NCI-H2081 (cell line): ENCODE measurements at regions not wholly inside any gene's neighbourhood (a gene's known extent, or its start where the extent isn't known, plus 50 kb on each side); places are given as distances from the start of the nearest gene placed in this dataset.
A peak's percentile ranks its signal among the peaks of the same experiment; 100 is the strongest.
"Not testable (repeated sequence)": the region's sequence is repeated elsewhere in the genome, so short reads cannot be mapped to it uniquely, and the experiment has no call there.

Experiments
- DNase-seq, 2 experiments: peaks; one replicate each; lab custom pipeline; 2025; lab: John Stamatoyannopoulos, UW

DNA sequence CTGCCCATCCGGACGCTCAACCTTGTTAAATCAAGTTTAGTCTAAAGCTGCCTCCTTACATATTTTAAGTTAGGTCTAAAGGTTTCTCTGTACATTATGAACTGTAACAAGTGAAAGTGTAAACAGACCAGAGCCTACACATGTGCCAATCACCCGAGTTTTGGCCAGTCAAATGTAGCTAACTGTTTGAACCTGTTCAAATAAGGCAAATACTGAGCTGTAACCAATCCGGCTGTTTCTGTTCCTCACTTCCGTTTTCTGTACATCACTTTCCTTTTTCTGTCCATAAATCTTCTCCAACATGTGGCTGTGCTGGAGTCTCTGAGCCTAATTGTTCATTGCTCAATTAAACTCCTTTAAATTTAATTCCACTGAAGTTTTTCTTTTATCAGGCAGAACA, 113.3 kb upstream of the SHISA3 start:
- no peak for DNase-seq

DNA sequence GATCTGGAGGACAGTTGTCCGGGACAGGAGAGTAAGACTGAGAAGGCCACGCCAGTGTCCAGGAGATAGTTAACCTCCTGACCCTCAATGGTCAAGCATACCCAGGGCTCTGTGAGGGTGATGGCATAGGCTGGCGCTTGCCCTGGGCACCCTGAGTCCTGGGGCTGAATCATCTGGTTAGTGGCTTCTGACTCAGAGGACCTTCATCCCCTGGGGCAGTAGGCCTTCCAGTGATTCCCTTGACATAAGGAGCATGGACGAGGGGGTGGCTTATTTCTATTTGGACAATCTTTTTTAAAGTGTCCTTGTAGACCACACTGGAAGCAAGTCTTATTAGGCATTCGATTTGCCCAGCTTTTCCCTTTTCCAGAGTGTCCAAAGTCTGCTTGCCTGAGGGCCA, 108.4 kb upstream of the SHISA3 start:
- not testable (repeated sequence) for DNase-seq

DNA sequence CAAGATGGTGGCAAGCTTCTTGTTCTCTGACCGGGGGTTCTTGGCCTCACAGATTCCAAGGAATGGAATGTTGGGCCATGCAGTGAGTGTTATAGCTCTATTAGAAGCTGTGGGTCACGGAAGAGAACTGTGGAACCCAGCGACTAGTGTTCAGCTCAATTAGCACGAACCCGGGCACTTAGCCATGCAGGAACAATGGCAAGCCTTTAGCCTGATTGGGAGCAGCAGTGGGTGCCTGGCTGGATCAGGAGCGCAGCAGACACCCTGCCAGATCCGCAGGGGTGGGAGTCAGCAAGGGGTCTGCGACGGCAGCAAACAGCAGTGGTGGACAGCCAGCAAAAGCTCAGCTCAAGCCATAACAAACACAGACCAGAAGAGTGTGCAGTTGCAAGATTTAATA, 105.1 kb upstream of the SHISA3 start:
- DNase-seq, result not testable (repeated sequence)

DNA sequence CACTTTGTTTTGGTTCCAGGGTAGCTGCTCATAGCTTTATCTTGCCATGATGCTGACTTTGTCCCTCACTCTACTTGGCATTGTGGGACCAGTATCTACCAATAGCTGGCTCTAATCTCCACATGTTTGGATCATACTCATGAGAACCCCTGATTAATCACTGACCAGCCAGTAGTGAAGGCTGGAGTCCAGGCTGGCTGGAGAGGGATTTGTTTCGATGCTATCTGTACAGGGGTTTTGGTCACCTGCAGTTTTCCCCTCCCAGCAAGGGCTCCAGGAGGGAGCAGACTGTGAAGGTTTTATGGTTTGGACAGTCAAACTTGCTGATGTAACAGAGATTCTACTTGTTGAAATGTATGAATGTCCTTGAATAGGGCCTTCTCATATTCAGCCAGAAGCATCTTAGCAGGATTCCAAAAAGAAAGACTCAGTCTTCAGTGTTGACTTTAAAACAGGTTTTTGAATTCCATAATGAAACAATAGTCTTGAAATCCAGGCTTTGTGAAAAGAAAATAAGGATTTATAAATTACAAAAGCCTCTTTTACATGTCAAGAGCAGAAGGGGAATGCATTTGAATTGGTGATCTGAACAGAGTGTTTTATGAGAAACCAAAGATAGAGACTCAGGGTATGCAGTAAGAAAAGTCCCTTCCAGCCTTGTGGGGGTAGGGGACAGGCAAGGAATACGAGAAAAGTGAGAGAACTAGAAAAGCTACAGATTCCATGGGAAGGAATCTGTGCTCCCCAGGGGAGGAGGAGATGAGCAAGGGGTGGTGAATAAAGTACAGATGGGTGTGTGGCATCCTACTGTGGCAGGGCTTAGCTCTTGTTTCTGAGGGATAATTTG, 103.1 kb upstream of the SHISA3 start:
- DNase-seq, result no peak

DNA sequence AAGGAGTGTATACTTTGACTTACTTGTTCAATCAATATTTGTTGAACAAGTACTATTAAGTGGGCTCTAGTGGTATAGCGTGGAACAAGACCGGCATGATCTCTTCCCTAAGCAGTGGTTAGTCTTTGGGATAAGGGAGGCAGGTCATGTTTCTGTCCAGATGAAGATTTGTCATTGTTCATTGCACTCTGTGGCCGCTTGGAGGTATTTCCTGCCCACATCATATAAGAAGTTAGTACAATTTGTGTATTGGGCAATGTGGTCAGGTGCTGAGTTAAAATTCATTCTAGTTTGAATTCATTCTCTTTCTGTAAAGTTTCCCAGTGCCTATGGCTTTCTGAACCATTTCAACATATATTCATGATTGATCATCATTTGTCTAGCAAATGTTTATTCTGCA, 101.1 kb upstream of the SHISA3 start:
- DNase-seq, result no peak

DNA sequence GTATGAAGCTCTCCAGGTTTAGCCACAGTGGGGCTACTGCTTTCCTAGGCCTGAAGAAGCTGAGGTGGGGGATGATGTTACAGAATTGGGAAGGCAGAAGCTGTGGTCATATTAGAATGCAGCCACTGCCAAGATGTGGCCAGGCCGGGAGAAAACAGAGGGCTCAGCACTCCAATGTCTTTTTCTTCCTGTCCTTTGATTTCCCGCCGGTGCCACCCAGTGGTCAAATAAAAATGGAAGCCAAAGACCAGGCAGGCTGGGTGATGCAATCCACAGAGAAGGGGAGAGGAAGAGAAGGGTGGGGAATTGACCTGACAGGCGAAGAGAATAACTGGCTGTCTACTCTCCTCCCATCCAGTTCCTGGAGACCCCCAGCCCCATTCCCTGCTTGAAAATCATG, 94.9 kb upstream of the SHISA3 start:
- peak; percentile 50 to 65 for DNase-seq

DNA sequence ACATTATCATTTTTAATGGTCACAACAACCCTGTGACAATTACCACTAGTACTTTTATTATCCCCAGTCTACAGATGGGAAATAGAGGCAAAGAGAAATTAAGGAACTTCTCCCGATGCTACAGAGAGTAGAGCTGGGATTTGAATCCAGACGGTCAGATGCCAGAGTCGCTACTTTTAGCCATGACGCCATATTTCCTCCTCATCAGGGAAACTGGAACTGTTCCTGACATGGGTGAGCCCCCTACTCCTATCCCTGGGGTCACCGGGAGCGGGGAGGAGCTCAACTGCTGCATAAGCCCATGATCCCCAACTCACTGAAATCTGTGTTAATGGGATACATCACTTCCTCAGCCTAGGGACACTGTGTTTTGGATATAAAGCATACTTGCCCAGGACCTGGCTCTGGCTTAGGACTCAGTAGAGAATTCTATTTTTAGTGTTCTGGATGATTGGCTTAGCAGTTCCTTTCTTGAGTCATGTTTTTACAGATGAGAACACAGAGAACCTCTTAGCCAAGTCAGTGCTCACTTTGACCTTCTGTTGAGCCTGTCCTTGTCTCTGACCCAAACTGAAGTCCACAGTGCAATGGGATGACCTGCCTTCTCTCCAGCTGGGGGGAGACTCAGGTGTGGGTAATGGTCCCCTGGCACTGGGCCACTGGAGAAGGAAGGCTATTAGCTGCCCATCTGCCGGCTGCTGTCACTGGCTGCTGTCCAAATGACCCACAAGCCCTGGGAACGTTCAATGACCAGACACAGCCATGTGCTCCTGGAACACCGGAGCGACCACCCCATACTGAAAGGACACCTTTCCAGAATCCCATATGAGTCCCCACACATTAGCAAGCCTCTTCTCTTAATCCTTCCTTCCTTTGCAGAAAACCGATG, 90.8 kb upstream of the SHISA3 start:
- DNase-seq, result no peak

DNA sequence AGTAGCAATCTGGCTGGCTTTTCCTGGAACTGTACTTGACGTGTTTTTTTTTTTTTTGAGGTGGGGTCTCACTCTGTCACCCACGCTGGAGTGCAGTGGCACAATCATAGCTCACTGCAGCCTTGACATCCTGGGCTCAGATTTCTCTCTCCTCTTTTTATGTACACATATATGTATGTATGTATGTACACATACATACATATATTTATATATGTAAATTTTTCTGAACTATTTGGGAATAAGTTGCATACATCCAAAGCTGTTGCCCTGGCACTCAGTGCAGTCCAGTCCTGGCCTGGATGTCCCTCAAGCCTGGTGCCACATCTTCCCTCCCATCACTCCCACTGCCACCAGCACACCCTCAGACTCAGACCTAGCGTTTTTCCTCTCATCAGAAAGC, 89.0 kb upstream of the SHISA3 start:
- no peak for DNase-seq

DNA sequence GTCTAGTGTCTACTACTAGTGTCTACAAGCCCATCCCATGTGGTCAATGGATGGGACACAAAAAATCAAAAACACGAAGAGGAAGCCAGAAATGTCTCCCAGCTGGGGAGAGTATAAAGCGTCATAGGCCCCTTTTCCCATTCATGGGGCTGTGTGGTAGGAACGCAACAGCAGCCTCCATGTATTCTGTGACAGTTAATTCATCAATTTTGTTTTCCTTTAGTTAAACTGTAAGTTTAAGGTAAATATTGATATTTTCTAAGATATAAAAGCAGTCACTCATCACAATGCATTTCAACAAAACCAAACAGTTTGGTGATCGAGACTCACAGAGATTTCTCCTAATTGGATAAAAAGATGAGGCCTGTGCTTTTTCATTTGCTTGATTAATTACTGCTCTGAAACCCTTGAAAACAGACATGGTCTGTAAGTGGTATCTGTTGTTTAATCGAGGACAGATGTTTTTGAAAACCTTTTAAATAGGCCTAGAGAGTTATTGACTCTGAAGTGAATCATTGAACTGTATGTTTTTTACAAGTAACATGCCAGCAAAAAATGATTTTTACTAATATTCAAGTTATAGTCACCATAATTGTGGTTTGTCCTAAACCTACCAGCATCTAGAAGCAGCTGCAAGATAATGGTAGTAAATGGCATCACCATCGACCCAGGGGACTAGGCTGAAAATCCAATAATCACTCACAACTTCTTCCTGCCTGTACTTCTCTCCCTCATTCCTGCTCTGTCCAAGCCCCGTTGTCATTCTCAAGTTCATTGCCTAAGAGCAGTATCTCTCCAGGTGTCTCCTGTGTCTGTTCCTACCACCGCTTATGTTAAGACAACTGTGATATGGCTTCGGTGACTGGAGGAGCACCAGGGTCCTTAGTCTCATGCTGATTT, 87.7 kb upstream of the SHISA3 start:
- DNase-seq, result no peak

DNA sequence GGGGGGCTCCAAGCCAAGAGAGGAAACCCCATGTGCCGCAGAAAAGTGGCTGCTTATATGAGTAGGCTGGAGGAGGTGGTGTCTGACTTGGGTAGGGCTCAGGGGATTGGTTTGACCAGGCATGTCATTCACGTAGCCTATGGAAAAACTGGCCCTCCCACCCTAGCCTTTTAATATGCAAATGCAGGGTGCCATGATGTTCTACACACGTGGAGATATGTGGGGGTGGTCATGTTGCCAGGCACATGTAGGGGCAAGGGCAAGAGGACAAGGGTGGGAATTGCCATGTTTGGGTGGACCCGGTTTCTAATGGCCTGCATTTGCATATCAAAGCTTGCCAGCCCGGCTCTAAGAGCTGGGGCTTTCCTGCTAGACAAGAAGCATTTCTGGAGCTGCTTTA, 86.9 kb upstream of the SHISA3 start:
- no peak for DNase-seq

DNA sequence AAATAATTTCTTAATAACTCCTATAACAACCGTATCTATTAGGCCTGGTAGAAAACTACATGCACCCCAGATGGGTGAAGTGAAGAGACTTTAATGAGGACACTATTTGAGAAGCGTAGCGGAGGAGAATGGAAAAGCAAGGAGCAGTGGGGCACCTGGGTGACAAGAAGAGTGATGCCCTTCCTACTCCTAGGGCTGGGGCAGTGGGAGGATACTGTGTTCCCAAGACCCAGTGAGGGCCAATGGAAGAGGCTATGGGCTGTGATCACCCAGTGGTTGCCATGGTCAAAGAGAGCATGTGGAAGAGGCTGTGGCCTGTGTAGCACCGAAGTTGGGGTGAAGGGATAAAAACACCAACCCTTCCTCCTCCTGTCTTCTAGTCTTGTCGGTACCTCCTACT, 86.5 kb upstream of the SHISA3 start:
- DNase-seq, result no peak

DNA sequence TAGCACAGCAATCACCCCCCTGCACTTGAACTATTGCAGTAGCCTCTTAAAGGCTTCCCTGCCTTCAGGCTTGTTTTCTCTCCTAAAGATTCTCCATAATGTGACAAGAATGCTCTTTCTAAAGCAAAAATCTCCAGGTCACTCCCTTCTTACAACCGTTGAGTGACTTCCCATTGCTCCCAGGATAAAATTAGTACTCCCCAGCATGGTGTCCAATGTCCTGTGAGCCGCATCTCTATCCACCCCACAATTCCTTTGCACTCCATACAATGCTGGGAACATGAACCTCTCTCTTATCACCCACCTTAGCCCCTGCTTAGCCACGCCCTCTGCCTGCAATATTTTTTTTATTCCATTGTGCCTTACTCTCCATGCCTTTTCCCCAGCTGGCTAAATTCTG, 85.7 kb upstream of the SHISA3 start:
- no peak for DNase-seq

DNA sequence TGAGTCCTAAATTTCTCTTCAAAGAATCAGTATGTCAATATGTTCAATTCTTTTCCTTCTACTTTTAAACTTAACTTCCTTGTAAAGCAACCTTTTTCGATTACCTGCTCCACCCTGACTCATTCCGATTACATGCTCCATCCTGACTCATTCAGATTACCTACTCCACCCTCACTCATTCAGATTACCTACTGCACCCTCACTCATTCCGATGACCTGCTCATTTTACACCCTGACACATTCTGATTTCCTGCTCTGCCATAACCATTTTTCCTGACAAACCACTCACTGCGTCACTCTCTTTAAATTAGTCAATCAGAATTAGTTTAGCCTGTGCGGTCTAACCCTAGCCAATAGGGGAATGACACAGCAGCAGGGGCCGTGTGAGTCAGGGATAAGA, 83.9 kb upstream of the SHISA3 start:
- not testable (repeated sequence) for DNase-seq

DNA sequence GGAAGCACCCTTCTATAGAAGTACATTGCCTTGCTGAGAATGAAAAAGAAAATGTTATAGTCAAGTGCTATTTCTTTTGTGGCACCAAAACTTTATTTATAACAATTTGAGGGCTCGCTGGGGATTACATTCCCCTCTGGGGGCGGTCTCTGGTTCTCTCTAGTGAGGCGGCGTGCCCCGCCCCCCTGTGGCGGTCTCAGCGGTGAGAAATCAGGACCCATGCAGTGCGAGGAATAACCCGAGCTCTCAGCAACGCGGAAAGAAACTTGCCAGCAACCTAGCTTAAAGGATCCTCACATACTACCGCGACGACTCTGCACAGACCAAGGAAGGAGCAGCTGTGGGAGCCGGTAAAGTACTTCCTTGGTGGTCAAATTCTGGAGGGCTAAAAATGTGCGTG, 83.4 kb upstream of the SHISA3 start:
- DNase-seq, result no peak

DNA sequence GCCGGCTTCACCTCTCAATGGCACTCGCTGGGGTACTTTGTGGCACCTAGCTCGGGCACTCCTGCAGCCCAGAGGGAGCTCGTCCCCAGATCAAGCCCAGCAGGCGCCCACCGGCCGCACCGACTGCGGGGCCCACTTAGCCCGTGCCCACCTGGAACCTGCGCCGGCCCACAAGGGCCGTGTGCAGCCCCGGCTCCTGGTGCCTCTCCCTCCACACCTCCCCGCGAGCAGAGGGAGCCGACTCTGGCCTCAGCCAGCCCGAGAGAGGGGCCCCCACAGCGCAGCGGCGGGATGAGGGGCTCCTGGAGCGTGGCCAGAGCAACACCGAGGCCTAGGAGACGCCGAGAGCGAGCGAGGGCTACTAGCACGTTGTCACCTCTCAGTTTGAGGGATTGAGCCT, 82.1 kb upstream of the SHISA3 start:
- no peak for DNase-seq

DNA sequence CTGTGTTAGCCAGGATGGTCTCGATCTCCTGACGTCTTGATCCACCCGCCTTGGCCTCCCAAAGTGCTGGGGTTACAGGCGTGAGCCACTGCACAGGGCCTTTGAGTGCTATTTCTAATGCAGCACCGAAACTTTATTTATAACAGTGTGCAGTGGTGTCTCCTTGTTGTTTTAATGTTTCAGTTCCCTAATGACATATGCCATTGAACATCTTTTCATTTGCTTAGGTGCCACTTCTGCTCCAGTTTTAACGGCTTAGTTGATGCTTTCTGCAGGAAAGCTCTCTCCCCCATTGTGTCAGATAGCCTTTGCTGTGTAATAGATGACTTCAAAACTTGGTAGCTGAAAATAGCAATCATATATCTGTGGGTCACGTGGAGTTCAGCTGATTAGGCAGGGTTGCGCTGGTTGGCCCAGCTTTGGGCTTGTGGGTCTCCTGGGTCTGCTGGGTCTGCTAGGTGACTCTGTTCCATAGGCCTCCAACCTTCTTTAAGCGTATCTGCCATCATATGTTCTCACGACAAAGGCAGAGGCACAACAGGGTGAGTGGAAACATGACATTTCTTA, 76.4 kb upstream of the SHISA3 start:
- no peak for DNase-seq

DNA sequence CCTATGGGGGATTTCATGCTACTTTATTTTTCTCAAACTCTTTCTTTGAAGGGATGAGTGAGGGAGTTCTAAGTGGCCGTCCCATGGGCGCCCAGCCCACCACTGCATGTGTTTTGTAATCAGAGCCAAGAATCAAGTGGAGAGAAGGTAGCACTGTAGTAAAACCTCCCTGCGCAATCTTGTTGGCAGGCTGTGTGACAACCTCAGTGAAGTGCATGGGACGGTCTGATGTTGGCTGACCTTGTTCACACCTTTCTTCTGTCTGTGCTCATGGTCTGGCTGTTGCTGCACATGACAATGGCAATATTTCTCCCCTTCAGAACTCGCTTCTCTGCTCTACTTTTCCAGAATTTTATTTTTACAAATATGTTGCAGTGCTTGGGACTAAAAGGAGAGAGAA, 71.2 kb upstream of the SHISA3 start:
- no peak for DNase-seq

DNA sequence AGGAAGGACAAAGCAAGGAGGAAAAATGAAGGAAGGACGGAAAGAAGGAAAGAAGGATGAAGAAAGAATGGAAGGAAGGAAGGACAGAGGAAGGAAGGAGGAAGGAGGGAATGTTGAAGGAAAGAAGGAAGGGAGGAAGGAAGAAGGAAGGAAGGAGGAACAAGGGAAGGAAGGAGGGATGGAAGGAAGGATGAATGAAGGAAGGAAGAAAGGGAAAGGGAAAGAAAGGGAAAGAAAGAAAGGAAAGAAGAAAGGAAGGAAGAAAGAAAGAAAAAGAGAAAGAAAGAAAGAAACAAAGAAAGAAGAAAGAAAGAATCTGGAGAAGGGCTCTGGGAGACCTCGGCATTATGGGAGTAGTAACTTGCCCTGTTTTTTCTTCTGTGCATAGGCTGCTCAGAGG, 70.8 kb upstream of the SHISA3 start:
- no peak for DNase-seq

DNA sequence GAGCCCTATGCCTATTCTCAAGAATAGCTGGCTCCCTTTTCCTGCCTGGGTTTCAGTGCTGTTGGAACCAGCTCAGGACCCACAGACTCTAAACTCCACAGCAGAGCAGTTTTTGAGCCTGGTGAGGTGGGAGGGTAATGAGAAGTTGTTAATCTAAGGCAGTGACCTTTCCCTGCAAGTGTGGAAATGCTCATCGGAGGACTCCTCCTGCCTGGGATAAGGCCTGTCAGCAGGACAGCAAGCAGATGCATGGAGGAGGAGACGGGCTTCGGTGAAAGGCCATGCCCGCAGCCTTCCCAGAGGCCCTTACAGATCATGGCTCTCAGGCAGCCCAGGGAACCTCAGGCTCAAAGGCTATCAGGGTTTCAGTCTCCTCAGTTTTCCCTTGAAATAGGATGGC, 70.0 kb upstream of the SHISA3 start:
- DNase-seq, result no peak

DNA sequence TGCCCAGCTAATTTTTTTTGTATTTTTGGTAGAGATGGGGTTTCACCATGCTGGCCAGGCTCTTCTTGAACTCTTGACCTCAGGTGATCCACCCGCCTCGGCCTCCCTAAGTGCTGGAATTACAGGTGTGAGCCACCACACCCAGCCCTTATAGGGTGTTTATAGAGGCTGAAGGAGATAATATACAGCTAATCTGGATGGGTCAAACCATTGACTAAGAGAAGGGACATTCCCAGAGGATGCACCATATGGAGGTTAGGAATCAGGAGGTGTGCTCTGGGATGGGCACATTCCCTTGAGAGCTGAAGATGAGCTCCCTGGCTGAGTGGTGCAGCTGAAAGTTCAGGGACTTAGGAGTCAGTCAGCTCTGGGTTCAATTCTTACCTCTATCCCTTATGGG, 68.3 kb upstream of the SHISA3 start:
- no peak for DNase-seq

DNA sequence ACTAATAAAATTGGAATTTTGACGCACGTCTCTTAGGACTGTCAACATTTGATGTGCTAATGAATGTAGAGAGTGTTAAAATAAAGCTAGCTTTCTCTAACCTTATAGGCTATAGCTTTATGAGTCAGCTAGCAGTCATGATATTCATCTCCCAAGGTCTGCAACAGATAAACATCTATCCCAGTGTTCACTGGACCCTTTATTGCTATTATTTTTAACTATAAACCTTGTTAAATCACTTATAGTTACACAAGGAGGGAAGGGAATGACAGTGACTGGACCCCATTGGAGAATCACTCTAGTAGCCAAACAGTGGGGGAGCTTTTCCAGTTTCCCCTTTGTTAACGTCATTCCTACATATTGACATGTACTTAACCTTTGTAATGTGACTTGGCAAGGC, 67.9 kb upstream of the SHISA3 start:
- no peak for DNase-seq

DNA sequence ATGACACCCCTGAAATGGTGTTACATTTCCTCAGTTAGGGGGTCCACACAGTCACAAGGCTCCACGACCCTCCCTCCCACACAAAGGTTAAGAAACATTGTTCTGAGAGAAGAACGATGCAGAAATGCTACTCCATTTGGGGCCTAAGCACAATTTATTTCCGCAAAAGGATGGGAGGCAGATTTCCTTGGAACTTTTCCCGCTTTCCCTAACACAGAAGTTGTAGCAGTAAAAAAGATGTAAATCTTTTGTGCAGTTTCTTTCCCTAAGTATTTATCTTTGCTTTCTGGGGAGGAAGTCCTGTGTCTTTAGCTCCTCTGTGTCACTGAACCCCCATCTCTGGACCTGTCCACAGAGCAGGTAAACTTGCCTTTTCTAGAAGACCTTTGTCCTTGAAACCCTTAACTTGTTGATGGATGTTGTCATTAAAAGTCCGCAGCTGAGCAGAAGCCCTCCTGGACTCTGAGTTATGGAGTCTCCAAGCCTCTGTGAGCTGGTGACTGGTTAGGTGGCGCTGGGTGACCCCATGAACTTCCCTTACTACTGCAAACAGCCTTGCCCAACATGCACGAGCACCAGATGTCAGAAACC, 67.2 kb upstream of the SHISA3 start:
- DNase-seq, result no peak
